Neural crest cell (in vitro differentiated cells): ENCODE measurements at regions not wholly inside any gene's neighbourhood (a gene's known extent, or its start where the extent isn't known, plus 50 kb on each side); places are given as distances from the start of the nearest gene placed in this dataset.

Experiments used
- DNase-seq: peaks from one replicate; pipeline ENCODE4 v3.0.0; 2021; ENCODE audit warnings: low read depth, mixed read lengths, low spot score
- H3K27ac Mint-ChIP-seq: one replicate; pipeline ENCODE4 v1.8.0; 2021; ENCODE audit warnings: mild to moderate bottlenecking, mixed read lengths; ENCODE audit not compliant: unreplicated experiment
- H3K27me3 Mint-ChIP-seq: 2 replicates; pipeline ENCODE4 v1.8.0; 2021; ENCODE audit warnings: low read depth, mild to moderate bottlenecking, mixed read lengths
- H3K36me3 Mint-ChIP-seq: 2 replicates; pipeline ENCODE4 v1.8.0; 2021; ENCODE audit warnings: low read depth, mild to moderate bottlenecking, mixed read lengths
- H3K4me1 Mint-ChIP-seq: 2 replicates; pipeline ENCODE4 v1.8.0; 2021; ENCODE audit warnings: mixed read lengths
- H3K4me3 Mint-ChIP-seq: one replicate; pipeline ENCODE4 v1.8.0; 2021; ENCODE audit warnings: mild to moderate bottlenecking, mixed read lengths
- H3K9me3 Mint-ChIP-seq: 2 replicates; pipeline ENCODE4 v1.8.0; 2021; ENCODE audit warnings: mixed read lengths
- TF ChIP-seq, protein P1 (sequence below): fragments of 200-600 bp; sonication (generic); conservative IDR thresholded peaks from 2 replicates; pipeline ENCODE4 v1.5.0; 2021; ENCODE audit warnings: antibody characterized with exemption, mild to moderate bottlenecking

DNA sequence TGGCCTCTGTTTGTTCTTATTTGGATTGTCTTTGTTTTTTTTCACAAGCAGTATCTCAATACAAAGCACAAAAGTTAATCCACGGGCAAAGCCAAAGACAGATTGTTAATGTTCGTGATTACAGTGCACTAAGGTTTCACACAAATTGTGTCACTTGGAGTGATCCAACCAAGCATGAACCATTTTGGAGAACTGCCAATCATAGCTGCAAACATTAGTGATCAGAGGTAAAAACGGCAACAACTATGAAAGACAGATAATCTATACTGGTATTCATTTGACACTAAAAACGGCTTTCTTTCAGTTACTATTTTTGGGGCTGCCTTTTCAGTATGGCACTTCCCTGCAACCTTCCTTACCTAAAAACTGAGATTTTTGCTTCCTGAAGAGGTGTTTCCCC, 213.1 kb upstream of the GULP1 start:
- TF ChIP-seq, protein P1, sequence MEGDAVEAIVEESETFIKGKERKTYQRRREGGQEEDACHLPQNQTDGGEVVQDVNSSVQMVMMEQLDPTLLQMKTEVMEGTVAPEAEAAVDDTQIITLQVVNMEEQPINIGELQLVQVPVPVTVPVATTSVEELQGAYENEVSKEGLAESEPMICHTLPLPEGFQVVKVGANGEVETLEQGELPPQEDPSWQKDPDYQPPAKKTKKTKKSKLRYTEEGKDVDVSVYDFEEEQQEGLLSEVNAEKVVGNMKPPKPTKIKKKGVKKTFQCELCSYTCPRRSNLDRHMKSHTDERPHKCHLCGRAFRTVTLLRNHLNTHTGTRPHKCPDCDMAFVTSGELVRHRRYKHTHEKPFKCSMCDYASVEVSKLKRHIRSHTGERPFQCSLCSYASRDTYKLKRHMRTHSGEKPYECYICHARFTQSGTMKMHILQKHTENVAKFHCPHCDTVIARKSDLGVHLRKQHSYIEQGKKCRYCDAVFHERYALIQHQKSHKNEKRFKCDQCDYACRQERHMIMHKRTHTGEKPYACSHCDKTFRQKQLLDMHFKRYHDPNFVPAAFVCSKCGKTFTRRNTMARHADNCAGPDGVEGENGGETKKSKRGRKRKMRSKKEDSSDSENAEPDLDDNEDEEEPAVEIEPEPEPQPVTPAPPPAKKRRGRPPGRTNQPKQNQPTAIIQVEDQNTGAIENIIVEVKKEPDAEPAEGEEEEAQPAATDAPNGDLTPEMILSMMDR: no peak
- Mint-ChIP-seq H3K36me3 (no peaks in the 10 kb centered on the region), H3K9me3 (peaks cover 3% of the 10 kb centered on the region), H3K4me3 (no peak overlapping the region), H3K27me3 (no peaks in the 10 kb centered on the region), H3K27ac (no peak overlapping the region), H3K4me1 (no peaks in the 10 kb centered on the region)
- no peak for DNase-seq

DNA sequence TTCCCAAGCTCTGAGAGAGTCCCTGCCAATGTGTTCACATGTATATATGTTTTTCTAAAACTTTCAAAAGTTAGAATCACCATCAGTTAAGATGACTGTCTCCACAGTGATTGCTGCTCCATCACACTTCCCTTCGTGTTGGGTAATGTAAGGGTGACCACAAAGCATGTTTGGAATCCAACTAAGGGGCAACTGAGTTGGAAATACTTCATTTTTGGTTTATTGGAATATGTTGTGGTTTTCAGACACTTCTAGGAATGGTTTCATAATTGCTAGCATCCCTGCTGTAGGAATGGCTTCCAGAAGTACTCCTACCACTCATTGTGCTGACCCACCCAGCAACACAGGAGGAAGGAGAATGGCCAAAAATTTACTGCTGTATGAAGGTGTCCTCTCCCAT, 212.5 kb upstream of the GULP1 start:
- H3K4me3 Mint-ChIP-seq: no peak overlapping the region
- TF ChIP-seq, protein P1: no peak
- peaks cover 3% of the 10 kb centered on the region for H3K9me3 Mint-ChIP-seq
- no peak for DNase-seq
- no peaks in the 10 kb centered on the region for H3K36me3 Mint-ChIP-seq
- no peaks in the 10 kb centered on the region for H3K4me1 Mint-ChIP-seq
- H3K27me3 Mint-ChIP-seq: no peaks in the 10 kb centered on the region
- H3K27ac Mint-ChIP-seq: no peak overlapping the region

DNA sequence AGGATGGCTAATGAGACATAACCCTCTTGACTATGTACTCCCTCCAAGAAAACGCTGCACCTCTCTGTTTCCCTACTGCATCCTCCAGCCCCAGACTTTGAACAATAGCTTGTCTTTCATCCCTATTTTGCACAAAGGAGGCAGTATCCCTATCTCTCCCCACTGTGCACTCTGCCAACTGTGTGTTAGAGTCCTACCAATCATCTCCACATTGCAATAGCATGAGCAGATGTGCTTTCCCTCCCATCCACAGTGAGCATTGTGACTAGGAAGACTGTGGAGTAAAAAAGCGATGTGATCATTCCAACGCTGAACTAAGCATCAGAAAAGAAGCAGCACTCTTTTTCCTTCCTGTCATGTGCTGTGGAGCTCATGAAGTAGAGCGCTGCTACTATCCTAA, 206.3 kb upstream of the GULP1 start:
- H3K4me1 Mint-ChIP-seq: no peaks in the 10 kb centered on the region

DNA sequence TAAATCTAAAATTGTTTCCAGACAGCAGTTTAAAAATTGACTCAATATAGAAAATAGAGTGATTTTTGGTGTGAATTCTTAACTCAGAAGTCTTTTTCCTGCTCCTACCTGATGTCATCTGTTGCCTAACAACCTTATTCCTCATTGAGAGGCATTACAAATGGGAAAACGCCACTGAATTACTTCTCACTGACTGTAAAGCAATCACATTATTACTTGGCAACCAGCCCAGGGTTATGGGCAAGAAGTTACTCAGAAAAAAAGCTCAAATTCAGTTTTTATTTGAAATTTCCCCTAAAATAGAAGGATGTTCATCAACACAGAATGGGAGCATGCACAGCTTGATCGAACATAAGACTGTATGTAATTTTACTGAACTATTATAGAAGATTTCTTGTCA, 201.8 kb upstream of the GULP1 start:
- Mint-ChIP-seq H3K36me3 (peaks cover 2% of the 10 kb centered on the region), H3K27ac (no peak overlapping the region), H3K4me3 (no peak overlapping the region), H3K9me3 (peaks cover 2% of the 10 kb centered on the region), H3K4me1 (no peaks in the 10 kb centered on the region), H3K27me3 (no peaks in the 10 kb centered on the region)
- TF ChIP-seq, protein P1: no peak
- DNase-seq: no peak

More for the DNA sequence above, 206.3 kb upstream of the GULP1 start:
- Mint-ChIP-seq H3K27ac (no peak overlapping the region), H3K4me3 (no peak overlapping the region), H3K27me3 (no peaks in the 10 kb centered on the region), H3K9me3 (peaks cover 2% of the 10 kb centered on the region), H3K36me3 (peaks cover 2% of the 10 kb centered on the region)
- TF ChIP-seq, protein P1: no peak
- no peak for DNase-seq

DNA sequence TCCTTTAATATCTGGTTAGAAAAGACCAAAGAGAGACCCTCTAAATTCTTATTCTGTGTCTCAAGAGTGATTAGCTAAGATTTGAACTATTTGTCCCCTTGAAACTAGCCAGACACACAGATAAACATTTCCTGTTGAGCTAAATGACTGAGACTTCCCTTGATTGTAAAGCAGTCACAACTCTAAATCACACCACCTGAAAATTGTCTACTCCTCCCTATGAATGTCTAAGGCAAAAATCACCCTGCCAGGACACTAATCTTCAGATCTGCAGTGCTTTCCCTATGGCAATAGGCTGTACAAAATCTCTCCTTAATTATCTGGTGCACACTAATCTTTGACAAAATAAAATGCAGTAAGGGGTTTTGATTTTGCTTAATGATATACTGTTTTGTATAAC, 200.5 kb upstream of the GULP1 start:
- DNase-seq: no peak
- Mint-ChIP-seq H3K27ac (no peak overlapping the region), H3K27me3 (no peaks in the 10 kb centered on the region), H3K9me3 (peaks cover 2% of the 10 kb centered on the region), H3K36me3 (no peaks in the 10 kb centered on the region), H3K4me3 (no peak overlapping the region), H3K4me1 (no peaks in the 10 kb centered on the region)
- TF ChIP-seq, protein P1: no peak

DNA sequence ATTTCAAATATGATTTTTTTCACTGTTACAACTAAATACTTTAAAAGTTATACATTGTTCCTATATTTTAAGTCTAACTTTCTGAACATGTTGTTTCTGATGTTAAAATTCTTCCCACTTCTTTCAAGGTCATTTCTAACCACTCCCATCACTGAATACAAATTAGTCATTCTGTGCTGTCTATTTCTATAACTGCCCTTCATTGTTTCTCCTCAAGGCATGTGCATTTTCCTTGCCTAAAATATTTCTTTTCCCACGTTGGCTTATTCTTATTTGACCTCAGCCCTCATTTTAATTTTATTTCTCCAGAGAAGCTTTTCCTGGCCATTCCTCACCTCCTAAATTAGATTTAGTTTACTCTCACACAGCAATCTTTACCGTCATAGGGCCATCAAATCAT, 198.9 kb upstream of the GULP1 start:
- Mint-ChIP-seq H3K4me3 (no peak overlapping the region), H3K27ac (no peak overlapping the region), H3K4me1 (no peaks in the 10 kb centered on the region), H3K27me3 (no peaks in the 10 kb centered on the region), H3K36me3 (no peaks in the 10 kb centered on the region), H3K9me3 (peaks cover 1% of the 10 kb centered on the region)
- DNase-seq: no peak
- TF ChIP-seq, protein P1: no peak
